ENCODE measurements at regions not wholly inside any gene's neighbourhood (a gene's known extent, or its start where the extent isn't known, plus 50 kb on each side); places are given as distances from the start of the nearest gene placed in this dataset.

DNA sequence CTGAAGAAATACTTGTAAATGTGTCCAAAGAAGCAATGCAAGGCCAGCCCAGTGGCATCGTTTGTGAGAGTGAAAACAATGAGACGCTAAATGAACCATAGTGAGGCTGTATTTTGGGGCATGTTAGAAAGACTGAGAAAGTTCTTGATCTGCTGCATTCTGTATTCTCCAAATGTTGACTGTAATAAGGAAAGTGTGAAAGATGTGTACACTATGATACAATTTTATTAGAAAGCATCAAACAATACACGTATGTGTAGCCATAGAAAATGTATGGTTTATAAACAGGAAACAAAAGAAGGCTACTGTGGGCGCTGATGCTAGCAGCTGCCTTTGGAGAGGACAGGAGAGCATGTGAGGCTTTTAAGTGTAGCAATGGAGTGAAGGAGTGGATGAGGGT is 233.5 kb upstream of the E2F8 start (continued):
- TF ChIP-seq, protein P1, sequence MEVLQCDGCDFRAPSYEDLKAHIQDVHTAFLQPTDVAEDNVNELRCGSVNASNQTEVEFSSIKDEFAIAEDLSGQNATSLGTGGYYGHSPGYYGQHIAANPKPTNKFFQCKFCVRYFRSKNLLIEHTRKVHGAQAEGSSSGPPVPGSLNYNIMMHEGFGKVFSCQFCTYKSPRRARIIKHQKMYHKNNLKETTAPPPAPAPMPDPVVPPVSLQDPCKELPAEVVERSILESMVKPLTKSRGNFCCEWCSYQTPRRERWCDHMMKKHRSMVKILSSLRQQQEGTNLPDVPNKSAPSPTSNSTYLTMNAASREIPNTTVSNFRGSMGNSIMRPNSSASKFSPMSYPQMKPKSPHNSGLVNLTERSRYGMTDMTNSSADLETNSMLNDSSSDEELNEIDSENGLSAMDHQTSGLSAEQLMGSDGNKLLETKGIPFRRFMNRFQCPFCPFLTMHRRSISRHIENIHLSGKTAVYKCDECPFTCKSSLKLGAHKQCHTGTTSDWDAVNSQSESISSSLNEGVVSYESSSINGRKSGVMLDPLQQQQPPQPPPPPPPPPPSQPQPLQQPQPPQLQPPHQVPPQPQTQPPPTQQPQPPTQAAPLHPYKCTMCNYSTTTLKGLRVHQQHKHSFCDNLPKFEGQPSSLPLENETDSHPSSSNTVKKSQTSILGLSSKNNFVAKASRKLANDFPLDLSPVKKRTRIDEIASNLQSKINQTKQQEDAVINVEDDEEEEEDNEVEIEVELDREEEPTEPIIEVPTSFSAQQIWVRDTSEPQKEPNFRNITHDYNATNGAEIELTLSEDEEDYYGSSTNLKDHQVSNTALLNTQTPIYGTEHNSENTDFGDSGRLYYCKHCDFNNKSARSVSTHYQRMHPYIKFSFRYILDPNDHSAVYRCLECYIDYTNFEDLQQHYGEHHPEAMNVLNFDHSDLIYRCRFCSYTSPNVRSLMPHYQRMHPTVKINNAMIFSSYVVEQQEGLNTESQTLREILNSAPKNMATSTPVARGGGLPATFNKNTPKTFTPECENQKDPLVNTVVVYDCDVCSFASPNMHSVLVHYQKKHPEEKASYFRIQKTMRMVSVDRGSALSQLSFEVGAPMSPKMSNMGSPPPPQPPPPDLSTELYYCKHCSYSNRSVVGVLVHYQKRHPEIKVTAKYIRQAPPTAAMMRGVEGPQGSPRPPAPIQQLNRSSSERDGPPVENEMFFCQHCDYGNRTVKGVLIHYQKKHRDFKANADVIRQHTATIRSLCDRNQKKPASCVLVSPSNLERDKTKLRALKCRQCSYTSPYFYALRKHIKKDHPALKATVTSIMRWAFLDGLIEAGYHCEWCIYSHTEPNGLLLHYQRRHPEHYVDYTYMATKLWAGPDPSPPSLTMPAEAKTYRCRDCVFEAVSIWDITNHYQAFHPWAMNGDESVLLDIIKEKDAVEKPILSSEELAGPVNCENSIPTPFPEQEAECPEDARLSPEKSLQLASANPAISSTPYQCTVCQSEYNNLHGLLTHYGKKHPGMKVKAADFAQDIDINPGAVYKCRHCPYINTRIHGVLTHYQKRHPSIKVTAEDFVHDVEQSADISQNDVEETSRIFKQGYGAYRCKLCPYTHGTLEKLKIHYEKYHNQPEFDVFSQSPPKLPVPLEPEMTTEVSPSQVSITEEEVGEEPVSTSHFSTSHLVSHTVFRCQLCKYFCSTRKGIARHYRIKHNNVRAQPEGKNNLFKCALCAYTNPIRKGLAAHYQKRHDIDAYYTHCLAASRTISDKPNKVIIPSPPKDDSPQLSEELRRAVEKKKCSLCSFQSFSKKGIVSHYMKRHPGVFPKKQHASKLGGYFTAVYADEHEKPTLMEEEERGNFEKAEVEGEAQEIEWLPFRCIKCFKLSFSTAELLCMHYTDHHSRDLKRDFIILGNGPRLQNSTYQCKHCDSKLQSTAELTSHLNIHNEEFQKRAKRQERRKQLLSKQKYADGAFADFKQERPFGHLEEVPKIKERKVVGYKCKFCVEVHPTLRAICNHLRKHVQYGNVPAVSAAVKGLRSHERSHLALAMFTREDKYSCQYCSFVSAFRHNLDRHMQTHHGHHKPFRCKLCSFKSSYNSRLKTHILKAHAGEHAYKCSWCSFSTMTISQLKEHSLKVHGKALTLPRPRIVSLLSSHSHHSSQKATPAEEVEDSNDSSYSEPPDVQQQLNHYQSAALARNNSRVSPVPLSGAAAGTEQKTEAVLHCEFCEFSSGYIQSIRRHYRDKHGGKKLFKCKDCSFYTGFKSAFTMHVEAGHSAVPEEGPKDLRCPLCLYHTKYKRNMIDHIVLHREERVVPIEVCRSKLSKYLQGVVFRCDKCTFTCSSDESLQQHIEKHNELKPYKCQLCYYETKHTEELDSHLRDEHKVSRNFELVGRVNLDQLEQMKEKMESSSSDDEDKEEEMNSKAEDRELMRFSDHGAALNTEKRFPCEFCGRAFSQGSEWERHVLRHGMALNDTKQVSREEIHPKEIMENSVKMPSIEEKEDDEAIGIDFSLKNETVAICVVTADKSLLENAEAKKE (CRISPR knock-in tag; IDR thresholded peaks at IDR 0.05) = no peak
- TF ChIP-seq, protein P2, sequence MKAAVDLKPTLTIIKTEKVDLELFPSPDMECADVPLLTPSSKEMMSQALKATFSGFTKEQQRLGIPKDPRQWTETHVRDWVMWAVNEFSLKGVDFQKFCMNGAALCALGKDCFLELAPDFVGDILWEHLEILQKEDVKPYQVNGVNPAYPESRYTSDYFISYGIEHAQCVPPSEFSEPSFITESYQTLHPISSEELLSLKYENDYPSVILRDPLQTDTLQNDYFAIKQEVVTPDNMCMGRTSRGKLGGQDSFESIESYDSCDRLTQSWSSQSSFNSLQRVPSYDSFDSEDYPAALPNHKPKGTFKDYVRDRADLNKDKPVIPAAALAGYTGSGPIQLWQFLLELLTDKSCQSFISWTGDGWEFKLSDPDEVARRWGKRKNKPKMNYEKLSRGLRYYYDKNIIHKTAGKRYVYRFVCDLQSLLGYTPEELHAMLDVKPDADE (IDR thresholded peaks at IDR 0.05) = no peak
- TF ChIP-seq EZH2 (IDR thresholded peaks at IDR 0.05; ENCODE audit: low read depth, unreplicated experiment) = no peak
- TF ChIP-seq CREB1 (CRISPR knock-in tag; IDR thresholded peaks at IDR 0.05; ENCODE audit: low read depth) = no peak
- no peak for TF ChIP-seq STAT1 (IDR thresholded peaks at IDR 0.05; ENCODE audit: unreplicated experiment)
- TF ChIP-seq NANOG (IDR thresholded peaks at IDR 0.05; ENCODE audit: borderline replicate concordance) = no peak
- no peak for TF ChIP-seq POLR2AphosphoS5 (IDR thresholded peaks at IDR 0.05; ENCODE audit: low read depth)
- no peak for TF ChIP-seq JUNB (IDR thresholded peaks at IDR 0.05; ENCODE audit: unreplicated experiment)

DNA sequence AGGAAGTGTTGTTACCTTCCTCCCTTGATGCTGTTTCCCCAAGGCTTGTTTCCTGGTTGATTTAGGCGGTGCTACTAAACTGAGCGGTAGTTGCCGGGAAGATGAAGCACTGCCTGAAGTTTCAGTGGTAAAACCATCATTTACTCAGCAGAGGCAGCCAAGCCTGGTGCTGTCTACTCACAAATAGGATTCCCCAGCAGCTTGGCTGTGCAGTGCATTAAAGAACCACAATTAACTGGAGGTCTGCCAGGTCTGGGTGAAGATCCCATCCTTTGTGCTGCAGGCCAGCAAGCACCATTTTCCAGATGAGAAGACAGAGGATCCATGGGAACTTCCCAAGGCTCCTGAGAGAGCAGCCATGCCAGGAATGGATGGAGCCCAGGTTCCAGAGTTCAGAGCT is 231.9 kb upstream of the E2F8 start:
- Histone ChIP-seq H3K27me3 (ENCODE audit: insufficient read depth) (no peaks in the 10 kb centered on the region), H3K27ac (ENCODE audit: low read depth) (no peak overlapping the region), H3K79me2 (replicated peaks; ENCODE audit: insufficient read depth) (no peaks in the 10 kb centered on the region), H4K20me1 (replicated peaks; ENCODE audit: insufficient read depth) (no peaks in the 10 kb centered on the region), H3K4me1 (ENCODE audit: insufficient read depth) (peaks cover 7% of the 10 kb centered on the region), H3K4me2 (no peak overlapping the region), H2AFZ (no peak overlapping the region), H3K36me3 (ENCODE audit: insufficient read depth) (no peaks in the 10 kb centered on the region), H3F3A (replicated peaks; ENCODE audit: low read depth) (no peaks in the 10 kb centered on the region), H3K4me3 (no peak overlapping the region), H3K9me2 (ENCODE audit: insufficient read depth) (no peaks in the 10 kb centered on the region; the same call in 1 of the 2 replicates)
- Mint-ChIP-seq H3K27me3 (ENCODE audit: insufficient read depth, low read depth, poor library complexity) (no peaks in the 10 kb centered on the region), H3K4me1 (peaks cover 16% of the 10 kb centered on the region), H3K9me3 (no peaks in the 10 kb centered on the region), H3K27ac (no peak overlapping the region), H3K36me3 (ENCODE audit: low read depth) (no peaks in the 10 kb centered on the region), H3K4me3 (no peak overlapping the region)
- no peak for ATAC-seq
- DNase-seq (ENCODE audit: low spot score) = no peak
- TF ChIP-seq EZH2phosphoT487 (IDR thresholded peaks at IDR 0.05; ENCODE audit: unreplicated experiment) (no peak), POLR2AphosphoS5 (IDR thresholded peaks at IDR 0.05; ENCODE audit: low read depth) (no peak), ZNF114 (CRISPR knock-in tag; IDR thresholded peaks at IDR 0.05) (no peak), ZNF331 (CRISPR knock-in tag; IDR thresholded peaks at IDR 0.05; ENCODE audit: low read depth) (no peak)
- TF ChIP-seq, protein P2 (IDR thresholded peaks at IDR 0.05) = no peak
- TF ChIP-seq, protein P3, sequence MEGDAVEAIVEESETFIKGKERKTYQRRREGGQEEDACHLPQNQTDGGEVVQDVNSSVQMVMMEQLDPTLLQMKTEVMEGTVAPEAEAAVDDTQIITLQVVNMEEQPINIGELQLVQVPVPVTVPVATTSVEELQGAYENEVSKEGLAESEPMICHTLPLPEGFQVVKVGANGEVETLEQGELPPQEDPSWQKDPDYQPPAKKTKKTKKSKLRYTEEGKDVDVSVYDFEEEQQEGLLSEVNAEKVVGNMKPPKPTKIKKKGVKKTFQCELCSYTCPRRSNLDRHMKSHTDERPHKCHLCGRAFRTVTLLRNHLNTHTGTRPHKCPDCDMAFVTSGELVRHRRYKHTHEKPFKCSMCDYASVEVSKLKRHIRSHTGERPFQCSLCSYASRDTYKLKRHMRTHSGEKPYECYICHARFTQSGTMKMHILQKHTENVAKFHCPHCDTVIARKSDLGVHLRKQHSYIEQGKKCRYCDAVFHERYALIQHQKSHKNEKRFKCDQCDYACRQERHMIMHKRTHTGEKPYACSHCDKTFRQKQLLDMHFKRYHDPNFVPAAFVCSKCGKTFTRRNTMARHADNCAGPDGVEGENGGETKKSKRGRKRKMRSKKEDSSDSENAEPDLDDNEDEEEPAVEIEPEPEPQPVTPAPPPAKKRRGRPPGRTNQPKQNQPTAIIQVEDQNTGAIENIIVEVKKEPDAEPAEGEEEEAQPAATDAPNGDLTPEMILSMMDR (conservative IDR thresholded peaks at IDR 0.05; ENCODE audit: low read depth in 2 of 2) = no peak
